ENCODE measurements at regions not wholly inside any gene's neighbourhood (a gene's known extent, or its start where the extent isn't known, plus 50 kb on each side); places are given as distances from the start of the nearest gene placed in this dataset.

DNA sequence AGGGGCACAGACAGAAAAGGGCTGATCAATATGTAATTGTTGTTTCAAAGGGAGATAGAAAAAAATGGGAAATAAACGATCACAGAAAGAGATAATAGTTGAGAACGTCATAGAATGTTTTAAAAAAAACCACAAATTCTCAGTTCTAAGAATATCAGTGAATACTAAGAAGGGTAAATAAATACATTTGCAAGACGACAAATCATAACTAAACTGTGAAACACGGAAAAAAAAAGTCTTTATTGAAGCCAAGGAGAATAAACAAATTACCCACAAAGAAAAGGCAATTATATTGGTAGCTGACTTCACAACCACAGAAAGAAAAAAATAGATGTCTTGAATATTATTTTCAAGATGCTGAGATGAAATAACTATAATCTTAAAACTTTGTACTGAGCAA, 305.2 kb upstream of the STEAP1 start:
- TF ChIP-seq, protein P1, sequence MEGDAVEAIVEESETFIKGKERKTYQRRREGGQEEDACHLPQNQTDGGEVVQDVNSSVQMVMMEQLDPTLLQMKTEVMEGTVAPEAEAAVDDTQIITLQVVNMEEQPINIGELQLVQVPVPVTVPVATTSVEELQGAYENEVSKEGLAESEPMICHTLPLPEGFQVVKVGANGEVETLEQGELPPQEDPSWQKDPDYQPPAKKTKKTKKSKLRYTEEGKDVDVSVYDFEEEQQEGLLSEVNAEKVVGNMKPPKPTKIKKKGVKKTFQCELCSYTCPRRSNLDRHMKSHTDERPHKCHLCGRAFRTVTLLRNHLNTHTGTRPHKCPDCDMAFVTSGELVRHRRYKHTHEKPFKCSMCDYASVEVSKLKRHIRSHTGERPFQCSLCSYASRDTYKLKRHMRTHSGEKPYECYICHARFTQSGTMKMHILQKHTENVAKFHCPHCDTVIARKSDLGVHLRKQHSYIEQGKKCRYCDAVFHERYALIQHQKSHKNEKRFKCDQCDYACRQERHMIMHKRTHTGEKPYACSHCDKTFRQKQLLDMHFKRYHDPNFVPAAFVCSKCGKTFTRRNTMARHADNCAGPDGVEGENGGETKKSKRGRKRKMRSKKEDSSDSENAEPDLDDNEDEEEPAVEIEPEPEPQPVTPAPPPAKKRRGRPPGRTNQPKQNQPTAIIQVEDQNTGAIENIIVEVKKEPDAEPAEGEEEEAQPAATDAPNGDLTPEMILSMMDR (IDR thresholded peaks at IDR 0.05), result no peak
- TF ChIP-seq POLR2A (IDR thresholded peaks at IDR 0.05), result no peak
- no peak for TF ChIP-seq POLR2AphosphoS5 (IDR thresholded peaks at IDR 0.05)

Measured in prostate gland (tissue), 2 donors.